CD14-positive monocyte (primary cell): ENCODE measurements at regions not wholly inside any gene's neighbourhood (a gene's known extent, or its start where the extent isn't known, plus 50 kb on each side); places are given as distances from the start of the nearest gene placed in this dataset.

Source experiments
- DNase-seq, 3 donors: peaks; one replicate each; pipeline ENCODE4 v3.0.0-alpha.2; 2011 to 2022
- H2AFZ ChIP-seq: 2 replicates; pipeline ENCODE4 v1.6.0; 2012; ENCODE audit warnings: mild to moderate bottlenecking, low read depth, low read length, inconsistent platforms; ENCODE audit not compliant: insufficient read depth, poor library complexity, severe bottlenecking
- H3K27ac ChIP-seq, 2 donors: 1 replicate in 1 of 2; 2 replicates in 1 of 2; pipeline ENCODE4 v1.5.1; 2012 to 2013; ENCODE audit warnings: low read length in 2 of 2, control low read depth in 1 of 2, inconsistent platforms in 1 of 2, low read depth in 1 of 2, mild to moderate bottlenecking in 1 of 2
- H3K27me3 ChIP-seq, 2 donors: one replicate each; pipeline versions ENCODE4 v1.6.0 to v1.6.1; 2011 to 2013; ENCODE audit warnings: low read length in 2 of 2; ENCODE audit not compliant: control insufficient read depth in 2 of 2, insufficient read depth in 2 of 2
- H3K36me3 ChIP-seq, 2 donors: replicated peaks in 1 of 2; 1 replicate in 1 of 2; 2 replicates in 1 of 2; pipeline versions ENCODE4 v1.5.1 to v1.6.1; 2012 to 2013; ENCODE audit warnings: low read length in 2 of 2, control low read depth in 1 of 2, inconsistent platforms in 1 of 2, mild to moderate bottlenecking in 1 of 2; ENCODE audit not compliant: insufficient read depth in 2 of 2, control insufficient read depth in 1 of 2
- H3K4me1 ChIP-seq, 2 donors: 1 replicate in 1 of 2; 2 replicates in 1 of 2; pipeline versions ENCODE4 v1.5.1 to v1.6.1; 2012 to 2013; ENCODE audit warnings: low read length in 2 of 2, control low read depth in 1 of 2, inconsistent platforms in 1 of 2, mild to moderate bottlenecking in 1 of 2, moderate library complexity in 1 of 2; ENCODE audit not compliant: insufficient read depth in 2 of 2, control insufficient read depth in 1 of 2
- H3K4me2 ChIP-seq: replicated peaks from 2 replicates; pipeline ENCODE3; 2012; ENCODE audit warnings: low read length, moderate library complexity, mild to moderate bottlenecking; ENCODE audit not compliant: poor library complexity, severe bottlenecking; ENCODE audit errors: extremely low read depth
- H3K4me3 ChIP-seq, 3 experiments: fragments of 200-600 bp in 1 of 3; sonication (generic) in 1 of 3; replicated peaks in 1 of 3; 1 replicate in 2 of 3; 2 replicates in 1 of 3; pipeline ENCODE4 v1.5.1; 2011 to 2013; ENCODE audit warnings: low read length in 3 of 3, mild to moderate bottlenecking in 3 of 3, control low read depth in 2 of 3, low read depth in 2 of 3, inconsistent platforms in 1 of 3, moderate library complexity in 1 of 3
- H3K79me2 ChIP-seq: 2 replicates; pipeline ENCODE4 v1.6.0; 2012; ENCODE audit warnings: mild to moderate bottlenecking, control low read depth, inconsistent platforms, low read length, moderate library complexity; ENCODE audit not compliant: insufficient read depth
- H3K9ac ChIP-seq: 2 replicates; pipeline ENCODE4 v1.6.0; 2017; ENCODE audit warnings: low read length, mild to moderate bottlenecking; ENCODE audit not compliant: insufficient read depth, poor library complexity, severe bottlenecking
- H3K9me3 ChIP-seq, 2 donors: replicated peaks in 1 of 2; 1 replicate in 1 of 2; 2 replicates in 1 of 2; pipeline versions ENCODE4 v1.5.1 to v1.6.1; 2012 to 2013; ENCODE audit warnings: low read length in 2 of 2, control low read depth in 1 of 2; ENCODE audit not compliant: control insufficient read depth in 1 of 2, insufficient read depth in 1 of 2
- H4K20me1 ChIP-seq: 2 replicates; pipeline ENCODE4 v1.6.0; 2012; ENCODE audit warnings: mild to moderate bottlenecking, low read length, control low read depth, moderate library complexity; ENCODE audit not compliant: insufficient read depth
- H3K27ac Mint-ChIP-seq, 7 donors: one replicate each; pipeline ENCODE4 v1.8.0; 2020; ENCODE audit warnings: mild to moderate bottlenecking in 7 of 7, mixed read lengths in 7 of 7, moderate library complexity in 6 of 7, inconsistent platforms in 2 of 7
- H3K27me3 Mint-ChIP-seq, 3 donors: one replicate each; pipeline ENCODE4 v1.8.0; 2021 to 2022; ENCODE audit warnings: low read depth in 3 of 3, mild to moderate bottlenecking in 3 of 3, mixed read lengths in 3 of 3, moderate library complexity in 3 of 3, inconsistent platforms in 1 of 3
- H3K36me3 Mint-ChIP-seq, 2 donors: one replicate each; pipeline ENCODE4 v1.8.0; 2020; ENCODE audit warnings: mixed read lengths in 2 of 2, inconsistent platforms in 1 of 2, mild to moderate bottlenecking in 1 of 2
- H3K4me1 Mint-ChIP-seq: one replicate; pipeline ENCODE4 v1.8.0; 2020; ENCODE audit warnings: mild to moderate bottlenecking, mixed read lengths
- H3K4me3 Mint-ChIP-seq, 2 donors: one replicate each; pipeline ENCODE4 v1.8.0; 2020; ENCODE audit warnings: mild to moderate bottlenecking in 2 of 2, mixed read lengths in 2 of 2, moderate library complexity in 1 of 2
- H3K9me3 Mint-ChIP-seq, 7 donors: one replicate each; pipeline ENCODE4 v1.8.0; 2020 to 2022; ENCODE audit warnings: mixed read lengths in 7 of 7, mild to moderate bottlenecking in 6 of 7, moderate library complexity in 6 of 7, inconsistent platforms in 2 of 7
- WGBS: methylation state at CpG from one replicate; pipeline ENCODE4 v1.1.5; 2013; ENCODE audit warnings: missing lambda C conversion rate; ENCODE audit not compliant: insufficient coverage; 5-methylcytosine and 5-hydroxymethylcytosine counted together
- intact Hi-C, 2 donors: fragments of 100-400 bp; cut with micrococcal nuclease; formaldehyde crosslinking; loops; one replicate each; pipeline versions ENCODE4 v1.15.0 to v1.15.1; 2023
- TF ChIP-seq, protein P1 (sequence below): fragments of 200-600 bp; IDR thresholded peaks from one replicate; pipeline ENCODE4 v1.8.0; 2022; ENCODE audit warnings: antibody characterized with exemption, mild to moderate bottlenecking

DNA sequence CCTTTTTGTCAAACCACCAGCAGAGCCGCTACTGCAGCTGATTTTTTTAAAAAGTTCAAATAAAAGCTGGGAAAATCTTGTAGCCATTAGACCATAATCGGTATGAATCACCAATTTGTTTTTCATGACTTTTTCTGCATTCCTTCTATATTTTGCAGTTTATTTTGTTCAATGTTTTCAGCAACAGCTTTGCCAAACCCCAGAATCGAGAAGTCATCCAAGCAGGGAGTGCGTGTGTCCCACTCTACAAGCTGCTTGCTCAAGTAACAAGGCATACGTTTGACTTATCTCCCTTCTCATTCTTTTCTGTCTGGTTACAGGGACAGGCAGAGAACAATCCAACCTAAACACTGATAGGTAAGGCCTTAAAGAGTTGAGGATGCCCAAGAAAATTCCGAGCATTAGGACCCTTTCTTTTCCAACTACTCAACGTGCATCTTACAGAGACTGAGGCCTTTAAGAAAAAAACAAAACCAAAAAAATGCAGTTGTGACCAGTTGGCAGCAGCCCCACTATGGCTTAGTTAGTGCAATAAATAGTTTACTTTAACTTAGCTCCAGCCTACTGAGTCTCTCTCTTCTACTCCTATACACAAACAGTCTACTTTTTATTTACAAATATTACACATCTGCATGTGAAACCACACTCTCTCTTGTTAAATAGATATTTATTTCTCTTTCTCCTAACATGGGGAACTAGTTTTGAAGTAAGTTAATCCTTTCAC is 134.7 kb upstream of the SLIT3 start:
- H3K4me1 Mint-ChIP-seq, result no peaks in the 10 kb centered on the region
- H3K27ac Mint-ChIP-seq, result no peak overlapping the region
- peaks cover 0 to 3% (median 2%) of the 10 kb centered on the region in 3 donors for H3K27me3 Mint-ChIP-seq
- no peaks in the 10 kb centered on the region for H4K20me1 ChIP-seq
- 92% methylated on average over 4 of the region's 7 CpGs for WGBS
- no peaks in the 10 kb centered on the region for H3K36me3 ChIP-seq
- H3K4me3 Mint-ChIP-seq, result no peak overlapping the region
- H2AFZ ChIP-seq, result no peak overlapping the region
- H3K9me3 ChIP-seq, result no peaks in the 10 kb centered on the region
- TF ChIP-seq, protein P1, sequence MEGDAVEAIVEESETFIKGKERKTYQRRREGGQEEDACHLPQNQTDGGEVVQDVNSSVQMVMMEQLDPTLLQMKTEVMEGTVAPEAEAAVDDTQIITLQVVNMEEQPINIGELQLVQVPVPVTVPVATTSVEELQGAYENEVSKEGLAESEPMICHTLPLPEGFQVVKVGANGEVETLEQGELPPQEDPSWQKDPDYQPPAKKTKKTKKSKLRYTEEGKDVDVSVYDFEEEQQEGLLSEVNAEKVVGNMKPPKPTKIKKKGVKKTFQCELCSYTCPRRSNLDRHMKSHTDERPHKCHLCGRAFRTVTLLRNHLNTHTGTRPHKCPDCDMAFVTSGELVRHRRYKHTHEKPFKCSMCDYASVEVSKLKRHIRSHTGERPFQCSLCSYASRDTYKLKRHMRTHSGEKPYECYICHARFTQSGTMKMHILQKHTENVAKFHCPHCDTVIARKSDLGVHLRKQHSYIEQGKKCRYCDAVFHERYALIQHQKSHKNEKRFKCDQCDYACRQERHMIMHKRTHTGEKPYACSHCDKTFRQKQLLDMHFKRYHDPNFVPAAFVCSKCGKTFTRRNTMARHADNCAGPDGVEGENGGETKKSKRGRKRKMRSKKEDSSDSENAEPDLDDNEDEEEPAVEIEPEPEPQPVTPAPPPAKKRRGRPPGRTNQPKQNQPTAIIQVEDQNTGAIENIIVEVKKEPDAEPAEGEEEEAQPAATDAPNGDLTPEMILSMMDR, result no peak
- H3K4me1 ChIP-seq, result no peaks in the 10 kb centered on the region
- H3K36me3 Mint-ChIP-seq, result no peaks in the 10 kb centered on the region
- H3K9ac ChIP-seq, result no peak overlapping the region
- H3K27ac ChIP-seq, result no peak overlapping the region
- no peaks in the 10 kb centered on the region for H3K27me3 ChIP-seq
- H3K79me2 ChIP-seq, result no peaks in the 10 kb centered on the region
- no peaks in the 10 kb centered on the region for H3K9me3 Mint-ChIP-seq
- H3K4me2 ChIP-seq, result no peak overlapping the region
- DNase-seq, result no peak
- intact Hi-C loops, result no loop called here
- no peak overlapping the region for H3K4me3 ChIP-seq

DNA sequence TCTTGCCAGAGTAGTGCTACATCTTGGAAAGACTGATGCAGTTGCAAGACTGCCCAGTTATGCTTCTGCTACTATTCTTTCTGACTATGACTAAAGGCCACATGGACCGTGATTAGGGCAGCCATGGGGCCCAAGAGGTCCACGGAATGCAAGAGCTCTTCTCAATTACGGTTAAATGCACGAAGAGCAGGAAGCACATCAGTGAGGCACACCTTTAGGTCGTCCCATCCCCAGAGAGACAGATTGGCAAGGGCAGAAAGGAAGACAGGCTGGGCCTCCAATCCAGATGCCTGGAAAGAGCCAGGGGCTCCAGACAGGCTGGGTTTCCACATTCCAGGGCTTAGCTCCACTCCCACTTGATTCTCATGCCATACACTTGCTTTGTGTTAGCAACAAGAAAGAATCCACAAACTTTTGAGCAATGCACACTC is 132.3 kb upstream of the SLIT3 start:
- Histone ChIP-seq H3K27ac (no peak overlapping the region), H3K9ac (no peak overlapping the region), H3K9me3 (no peaks in the 10 kb centered on the region), H3K79me2 (no peaks in the 10 kb centered on the region), H3K4me2 (no peak overlapping the region), H3K27me3 (no peaks in the 10 kb centered on the region), H4K20me1 (no peaks in the 10 kb centered on the region), H2AFZ (no peak overlapping the region), H3K4me1 (no peaks in the 10 kb centered on the region), H3K4me3 (no peak overlapping the region), H3K36me3 (no peaks in the 10 kb centered on the region)
- TF ChIP-seq, protein P1, result no peak
- H3K9me3 Mint-ChIP-seq, result peaks cover 0 to 1% (median 0%) of the 10 kb centered on the region in 7 donors
- H3K27me3 Mint-ChIP-seq, result peaks cover 0 to 3% (median 2%) of the 10 kb centered on the region in 3 donors
- H3K4me1 Mint-ChIP-seq, result no peaks in the 10 kb centered on the region
- no peak overlapping the region for H3K27ac Mint-ChIP-seq
- WGBS, result 93% methylated on average over 4 of the region's 5 CpGs
- no peak overlapping the region for H3K4me3 Mint-ChIP-seq
- DNase-seq, result no peak
- H3K36me3 Mint-ChIP-seq, result no peaks in the 10 kb centered on the region
- intact Hi-C loops, result no loop called here
